Fibroblast of skin of abdomen (primary cell): ENCODE measurements at regions not wholly inside any gene's neighbourhood (a gene's known extent, or its start where the extent isn't known, plus 50 kb on each side); places are given as distances from the start of the nearest gene placed in this dataset.

Experiments
- DNase-seq: peaks from one replicate; pipeline ENCODE4 v3.0.0-alpha.2; 2013

DNA sequence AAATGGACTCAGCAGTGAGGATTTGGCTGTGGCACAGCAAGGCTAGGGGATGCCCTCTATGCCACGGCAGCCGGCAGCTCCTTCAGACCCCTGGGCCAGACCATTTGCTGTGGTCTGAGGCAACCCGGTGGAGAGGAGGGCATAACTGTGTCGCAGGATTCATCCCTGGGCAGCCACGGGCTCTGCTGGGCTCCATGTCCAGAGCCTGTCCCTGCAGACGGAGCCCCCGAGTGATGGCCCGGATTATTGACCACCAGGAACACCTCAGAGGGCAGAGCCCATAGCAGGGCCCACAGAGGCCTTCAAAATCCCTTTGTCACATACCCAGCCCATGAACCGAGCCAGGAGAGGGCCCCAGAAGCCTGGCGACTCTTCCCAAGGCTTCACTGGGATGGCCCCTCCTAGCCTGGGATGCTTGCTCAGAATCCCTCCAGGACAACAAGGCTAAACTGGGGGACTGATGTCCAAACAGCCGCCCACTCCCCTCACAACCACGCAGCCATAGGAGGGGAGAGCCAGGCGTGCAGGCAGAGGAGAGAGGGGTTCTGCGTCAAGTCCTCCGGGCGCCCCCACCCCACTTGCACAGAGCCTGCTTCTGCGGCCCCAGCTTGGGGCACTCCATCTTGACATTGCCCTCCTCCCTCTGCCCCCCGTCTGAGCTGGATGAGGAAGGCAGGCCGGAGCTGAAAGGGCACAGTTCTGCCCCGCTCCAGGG lies 68.2 kb upstream of the AFDN start:
- DNase-seq: no peak

DNA sequence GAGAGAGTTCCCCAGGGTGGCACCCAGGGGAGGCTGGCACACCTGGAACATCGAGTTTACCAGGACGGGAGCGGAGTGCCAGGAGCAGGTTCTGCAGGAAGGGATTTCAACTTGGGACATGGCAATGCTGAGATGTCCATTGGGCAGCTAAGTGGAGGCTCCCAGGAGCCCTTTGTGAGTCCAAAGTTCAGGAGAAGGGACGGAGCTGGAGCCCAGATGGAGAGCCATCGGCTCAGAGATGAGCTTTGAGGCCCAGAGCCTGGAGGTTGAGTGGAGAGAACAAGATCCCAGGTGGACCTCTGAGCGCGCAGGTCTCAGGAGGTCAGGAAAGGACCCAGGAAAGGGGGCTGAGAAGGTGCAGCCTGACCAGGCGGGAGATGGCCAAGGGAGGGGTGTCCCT lies 67.5 kb upstream of the AFDN start:
- no peak for DNase-seq

DNA sequence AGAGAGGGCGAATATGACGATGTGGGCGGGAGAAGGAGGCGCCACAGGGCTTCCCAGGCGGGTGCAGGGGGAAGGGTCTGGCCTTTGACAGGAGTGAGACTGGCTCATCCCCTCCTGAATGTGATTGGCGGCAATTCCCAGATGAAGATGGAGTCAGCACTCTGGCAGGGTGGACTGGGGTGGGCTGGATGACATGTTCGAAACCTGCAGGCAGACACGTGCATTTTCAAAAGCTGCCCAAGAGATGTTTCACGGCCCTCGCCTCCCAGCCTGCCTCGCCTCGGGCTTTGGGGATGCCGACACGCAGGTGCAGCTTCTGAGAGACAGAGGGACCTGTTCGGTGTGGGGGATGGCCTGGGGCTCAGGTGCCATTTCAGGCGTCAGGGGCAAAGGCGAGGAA lies 66.8 kb upstream of the AFDN start:
- DNase-seq: no peak

DNA sequence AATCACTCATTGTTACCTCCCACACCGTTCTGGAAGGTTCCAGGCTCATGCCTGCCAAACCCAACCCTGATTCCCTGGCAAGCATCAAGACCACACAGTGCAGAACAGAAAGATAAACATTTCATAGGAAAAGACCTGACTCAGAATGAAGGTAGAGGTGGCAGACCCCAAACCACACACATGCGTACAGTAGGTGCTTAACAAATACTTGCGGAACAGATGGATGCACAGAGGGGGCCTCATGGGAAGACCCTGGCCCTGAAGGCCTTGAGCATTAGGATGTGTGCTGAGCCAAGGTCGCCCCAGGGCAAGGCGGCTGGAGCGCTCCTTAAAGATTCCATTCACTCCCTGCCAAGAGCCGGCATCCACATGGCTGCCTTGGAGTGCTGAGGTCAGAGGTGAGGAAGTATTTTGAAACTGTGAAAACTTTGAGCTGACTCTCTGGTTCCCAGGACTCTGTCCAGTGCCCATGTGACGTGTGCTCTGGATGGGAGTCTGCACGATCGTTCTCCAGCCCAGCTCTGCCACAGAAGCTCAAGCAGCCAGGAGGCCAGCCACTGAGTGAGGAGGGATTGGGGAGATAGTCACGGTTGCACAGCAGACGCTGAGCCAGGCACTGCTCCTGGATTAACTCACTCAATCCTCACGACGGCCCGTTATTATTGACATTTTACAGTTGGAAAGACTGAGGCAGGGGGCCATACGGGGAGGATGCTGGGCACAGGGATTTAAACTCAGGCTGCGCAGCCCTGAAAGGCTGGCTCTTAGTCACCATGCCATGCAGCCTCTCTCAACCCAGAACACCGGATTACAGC lies 65.5 kb upstream of the AFDN start:
- DNase-seq: no peak

DNA sequence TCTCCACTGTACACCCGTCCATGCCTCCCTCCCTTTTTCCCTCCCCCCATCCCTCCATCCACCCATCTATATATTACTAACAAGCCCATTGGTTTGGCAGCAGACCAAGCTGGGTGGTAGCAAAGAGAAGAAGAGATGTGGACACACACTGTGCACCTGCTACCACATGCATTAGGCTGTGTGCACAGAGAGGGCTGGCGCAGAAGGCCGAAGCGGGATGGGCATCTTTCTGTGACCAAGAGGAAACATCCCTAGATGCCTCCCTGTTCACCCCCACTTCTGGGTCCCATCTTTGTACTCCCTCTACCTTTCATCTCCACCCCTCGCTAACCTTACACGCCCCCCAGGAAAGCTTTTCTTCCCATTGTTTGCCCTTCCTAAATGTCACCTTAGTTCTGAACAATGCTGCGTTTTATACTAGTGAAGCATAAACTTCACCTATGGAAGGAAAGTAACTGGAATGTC lies 64.9 kb upstream of the AFDN start:
- no peak for DNase-seq

DNA sequence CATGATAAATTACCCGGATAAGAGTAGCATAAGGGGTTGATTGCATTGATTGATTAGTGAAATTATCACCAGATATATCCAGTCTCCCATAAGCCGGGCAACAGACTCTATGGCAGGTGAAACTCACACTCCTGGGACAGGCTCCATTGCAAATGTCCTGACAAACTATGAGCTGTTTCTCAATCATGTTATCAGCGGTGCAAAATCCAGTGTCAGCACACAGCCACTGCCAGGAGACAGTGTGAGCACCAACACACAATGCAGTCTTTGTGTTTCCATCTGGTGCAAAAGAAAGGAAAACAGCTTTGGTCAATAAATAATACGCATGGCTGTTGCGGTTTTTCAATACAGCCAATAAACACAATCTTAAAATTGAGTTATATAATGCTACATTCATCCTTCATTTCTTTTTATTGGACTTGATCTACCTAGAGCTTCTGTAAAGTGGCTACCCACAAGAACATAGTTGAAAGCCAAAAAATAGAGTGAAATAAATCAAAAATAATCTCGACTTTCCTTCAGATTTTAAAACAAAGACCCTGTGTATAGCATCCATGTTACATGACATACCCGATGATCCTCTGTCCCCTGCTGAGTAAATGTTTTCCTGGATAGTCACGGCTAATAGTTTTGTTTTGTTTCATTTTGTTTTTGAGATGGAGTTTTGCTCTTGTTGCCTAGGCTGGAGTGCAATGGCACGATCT lies 64.3 kb upstream of the AFDN start:
- DNase-seq: no peak

DNA sequence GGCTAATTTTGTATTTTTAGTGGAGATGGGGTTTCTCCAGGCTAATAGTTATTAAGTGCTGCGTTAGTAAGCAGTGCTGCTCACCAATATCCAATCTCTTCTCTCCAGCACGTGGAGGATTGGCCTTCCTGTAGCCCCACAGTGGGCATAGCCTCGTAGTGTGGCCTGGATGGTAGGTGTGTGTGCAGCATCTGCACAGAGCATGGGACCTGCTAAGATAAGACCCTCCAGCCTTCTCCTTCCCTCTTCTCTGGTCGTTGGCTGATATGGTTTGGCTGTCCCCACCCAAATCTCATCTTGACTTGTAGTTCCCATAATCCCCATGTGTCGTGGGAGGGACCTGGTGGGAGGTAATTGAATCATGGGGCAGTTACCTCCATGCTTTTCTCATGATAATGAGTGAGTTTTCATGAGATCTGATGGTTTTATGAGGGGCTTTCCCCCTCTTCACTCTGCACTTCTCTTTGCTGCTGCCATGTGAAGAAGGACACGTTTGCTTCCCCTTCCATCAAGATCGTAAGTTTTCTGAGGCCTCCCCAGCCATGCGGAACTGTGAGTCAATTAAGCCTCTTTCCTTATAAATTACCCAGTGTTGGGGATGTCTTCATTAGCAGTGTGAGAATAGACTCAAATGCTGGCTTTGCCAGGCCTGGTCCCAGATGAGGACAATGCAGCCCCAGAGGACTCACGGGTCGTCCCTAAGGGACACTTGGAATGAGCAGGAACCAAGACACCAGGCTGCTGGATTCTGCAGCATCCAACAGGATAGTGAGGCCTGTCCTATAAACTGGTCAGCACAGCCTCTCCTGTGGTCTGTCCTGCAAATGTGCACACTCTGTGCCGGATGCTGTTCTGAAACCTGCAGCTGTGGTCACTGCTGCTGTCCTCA lies 63.4 kb upstream of the AFDN start:
- DNase-seq: no peak

DNA sequence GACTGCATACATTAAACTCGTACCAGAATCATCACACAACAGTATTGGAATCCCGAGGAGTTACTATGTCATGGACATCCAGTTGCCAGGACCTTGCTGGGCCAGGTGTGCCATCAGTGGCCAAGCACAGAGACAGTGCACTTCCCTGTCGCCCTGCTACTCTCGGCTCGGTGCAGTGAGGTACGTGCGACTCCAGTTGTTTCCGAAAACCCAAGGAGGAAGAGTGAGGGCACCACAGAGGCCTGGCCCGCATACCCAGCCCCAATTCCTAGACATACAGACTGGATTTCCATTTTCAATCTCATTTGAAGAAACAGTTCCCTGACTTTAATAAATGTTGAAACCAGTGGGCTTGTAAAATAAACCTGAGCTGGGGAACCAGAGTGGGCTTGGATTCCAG lies 62.5 kb upstream of the AFDN start:
- no peak for DNase-seq

DNA sequence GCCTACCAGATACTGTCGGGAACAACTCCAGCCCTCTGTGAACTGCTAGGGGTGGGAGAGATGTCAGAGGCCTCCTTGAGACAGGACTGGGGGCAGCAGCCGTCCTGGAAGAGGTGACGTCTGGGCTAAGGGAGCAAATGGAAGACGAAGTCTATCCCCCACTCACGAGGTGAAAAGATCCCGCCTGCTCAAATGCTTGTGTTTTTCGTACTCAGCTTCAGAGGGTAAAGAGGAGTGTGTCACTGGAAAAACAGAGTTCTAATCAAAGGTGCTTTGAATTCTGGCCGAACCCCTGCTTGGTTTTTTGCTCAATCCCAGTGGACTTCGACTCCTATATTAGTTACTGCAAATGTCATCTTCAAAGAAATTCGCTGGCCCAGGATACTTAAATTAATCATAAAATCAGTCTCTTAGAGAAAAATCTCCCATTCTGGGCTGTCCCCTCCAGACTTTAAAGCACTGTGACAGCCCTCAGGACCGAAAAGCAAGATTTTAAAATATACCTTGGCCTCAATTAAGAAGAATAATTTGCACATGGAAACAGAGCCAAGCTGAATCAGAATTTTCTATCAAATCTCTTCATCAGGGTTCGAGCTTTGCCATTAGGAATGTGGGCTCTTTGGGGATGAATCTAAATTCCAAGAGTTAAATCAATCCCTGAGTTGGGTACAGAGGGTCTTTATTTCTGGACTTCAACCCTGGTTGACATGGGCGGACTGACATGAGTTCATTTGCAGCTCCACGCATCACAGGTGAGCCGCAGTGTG lies 61.8 kb upstream of the AFDN start:
- DNase-seq: no peak

DNA sequence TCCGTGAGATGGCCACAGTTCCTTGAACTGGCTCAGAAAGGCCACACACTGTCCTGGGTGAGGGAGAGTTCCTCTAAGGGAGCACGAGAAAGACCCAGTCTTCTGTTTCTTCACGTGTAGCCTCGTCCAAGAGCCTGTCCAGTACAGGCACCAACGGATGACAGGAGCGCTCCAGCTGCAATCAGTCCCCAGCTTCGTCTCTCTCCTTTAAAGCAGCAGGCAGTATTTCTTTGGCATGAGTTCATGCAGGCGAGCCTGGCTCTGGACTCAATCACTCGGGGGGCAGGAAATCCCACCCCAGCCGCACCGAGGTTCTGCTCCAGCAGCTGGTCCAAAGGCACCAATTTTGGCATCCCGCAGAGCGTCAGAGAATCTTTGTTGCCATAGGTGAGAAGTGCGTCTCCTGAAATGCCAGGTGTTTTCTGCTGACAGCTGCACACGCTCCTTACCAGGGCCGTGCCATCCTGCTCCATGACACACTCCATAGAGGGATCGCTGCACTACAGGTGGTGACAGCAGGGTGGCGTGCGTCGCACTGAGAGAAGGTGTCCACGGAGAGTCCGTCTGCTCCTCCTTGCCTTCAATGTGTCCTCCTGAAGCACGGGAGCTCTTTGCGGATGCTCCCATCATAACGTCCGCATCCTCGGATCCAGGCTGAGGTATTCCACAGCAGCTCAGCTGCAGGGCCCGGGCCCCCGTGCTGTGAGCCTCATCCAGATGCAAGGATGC lies 59.6 kb upstream of the AFDN start:
- no peak for DNase-seq

- no peak for DNase-seq
Observed at GRCh38 chr6:167767715-167768107, 59.0 kb upstream of the AFDN start.

DNA sequence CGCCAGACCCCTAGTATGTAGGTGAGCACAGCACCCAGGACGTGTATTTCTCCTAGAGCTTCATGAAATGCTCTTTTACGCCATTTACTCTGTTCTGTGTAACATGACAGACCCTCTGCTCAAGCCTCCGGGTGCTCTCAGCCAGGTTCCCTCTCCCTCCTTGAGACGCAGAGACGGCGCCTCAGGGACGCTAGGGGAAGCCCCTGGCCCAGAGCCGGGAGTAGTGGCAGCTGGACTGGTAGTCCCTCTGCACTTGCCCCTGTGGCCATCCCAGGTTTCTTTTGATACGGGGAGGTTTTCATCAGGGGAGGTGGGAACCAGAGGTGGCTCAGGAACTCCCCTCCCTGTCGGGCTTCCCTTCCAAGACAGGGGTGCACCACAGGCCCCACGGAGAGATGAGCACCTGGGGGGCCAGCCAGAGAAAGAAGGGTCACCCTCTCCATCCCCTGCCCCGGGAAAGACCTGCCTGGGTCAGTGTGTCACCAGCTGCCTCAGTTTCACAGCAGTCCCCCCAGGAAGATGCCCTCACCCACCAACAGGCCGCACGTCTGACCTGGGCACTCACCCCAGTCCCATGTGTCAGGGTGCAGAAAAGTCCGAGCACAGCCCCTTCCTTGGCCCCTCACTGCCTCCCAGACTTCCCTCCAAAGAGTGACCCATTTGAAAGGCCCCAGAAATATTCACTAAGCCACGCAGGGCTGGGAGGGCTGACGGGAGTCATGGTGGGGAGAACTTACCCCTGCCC lies 58.1 kb upstream of the AFDN start:
- no peak for DNase-seq

GRCh38 chr6:167769408-167770190 lies 57.1 kb upstream of the AFDN start:
- DNase-seq: no peak

DNA sequence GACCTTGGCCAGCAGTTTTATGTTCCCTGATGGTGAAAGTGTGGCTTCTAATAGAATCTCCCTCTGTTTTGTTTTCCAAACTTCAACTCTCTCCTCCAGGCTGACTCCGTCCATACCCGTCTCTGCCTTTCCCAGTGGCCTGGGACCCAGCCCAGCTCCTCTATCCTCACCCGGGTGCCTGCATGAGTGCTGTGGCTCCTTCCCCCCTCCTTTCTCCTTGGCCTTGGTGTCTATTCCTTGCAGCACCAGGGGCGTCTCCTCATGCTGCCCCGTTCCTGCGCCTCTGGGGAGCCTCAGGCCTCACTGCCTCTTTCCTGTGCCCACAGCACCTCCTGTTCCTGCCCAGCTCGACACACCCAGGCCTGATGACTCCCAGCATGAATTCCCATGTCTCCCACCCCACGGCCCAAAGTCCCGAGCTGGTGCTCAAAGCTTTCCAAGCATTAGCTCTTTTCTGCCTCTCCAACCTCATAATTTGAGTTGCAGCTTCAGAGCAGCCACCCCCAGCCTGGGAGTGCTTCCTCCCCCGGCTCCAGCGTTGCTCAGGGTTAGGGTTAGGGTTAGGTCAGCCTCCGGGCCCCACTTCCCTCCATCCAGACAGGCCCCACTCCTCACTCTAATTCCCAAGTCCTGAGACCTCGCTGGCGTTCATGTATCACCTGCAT lies 56.3 kb upstream of the AFDN start:
- DNase-seq: no peak

GRCh38 chr6:167774881-167775280 lies 51.8 kb upstream of the AFDN start:
- no peak for DNase-seq

DNA sequence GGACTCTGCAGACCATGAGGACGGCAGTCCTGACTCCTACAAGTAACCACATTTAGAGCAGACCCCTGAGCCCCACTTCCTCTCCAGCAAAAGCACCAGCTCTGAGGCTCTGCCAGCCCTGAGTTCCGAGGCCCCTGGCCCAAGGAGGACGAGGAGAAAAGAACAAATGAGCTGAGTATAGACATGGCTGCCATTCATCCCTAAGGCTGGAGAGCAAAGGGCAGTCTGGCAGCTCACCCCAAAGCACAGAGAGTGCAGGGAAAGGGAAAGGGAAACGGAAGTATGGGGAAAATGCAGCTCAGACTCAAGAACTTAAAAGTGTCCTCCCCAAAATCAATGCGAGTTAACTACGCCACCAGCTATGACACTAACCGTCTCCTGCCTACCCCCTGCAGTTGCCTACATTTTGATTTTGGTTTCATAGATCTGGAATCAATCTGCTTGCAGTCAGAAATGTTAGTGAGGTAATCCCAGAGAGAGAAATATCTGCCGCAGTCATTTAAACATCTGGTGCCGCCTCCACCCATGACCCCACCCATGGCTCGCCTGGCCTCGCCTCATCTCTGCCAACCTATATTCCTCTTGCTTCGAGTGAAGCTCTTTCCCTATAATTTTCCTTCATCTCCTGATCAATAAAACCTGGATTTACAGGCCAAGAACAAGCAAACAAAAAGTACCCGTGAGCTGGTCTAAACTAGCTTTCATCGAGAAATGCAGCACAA lies 49.6 kb upstream of the AFDN start:
- DNase-seq: no peak
